Right kidney (tissue), 1 donor: ENCODE measurements at regions not wholly inside any gene's neighbourhood (a gene's known extent, or its start where the extent isn't known, plus 50 kb on each side); places are given as distances from the start of the nearest gene placed in this dataset.

ENCODE experiments used
- DNase-seq: peaks from one replicate; pipeline ENCODE4 v3.0.0-alpha.2; 2016

GRCh38 chr1:22383526-22384294 lies 67.9 kb upstream of the ZBTB40 start:
- DNase-seq, result no peak

GRCh38 chr1:22385537-22385936 lies 66.1 kb upstream of the ZBTB40 start:
- no peak for DNase-seq

GRCh38 chr1:22386774-22387173 lies 64.9 kb upstream of the ZBTB40 start:
- DNase-seq, result no peak

- no peak for DNase-seq
These were observed 63.6 kb upstream of the ZBTB40 start for GRCh38 chr1:22387919-22388580.

- DNase-seq, result no peak
These were observed 62.8 kb upstream of the ZBTB40 start for GRCh38 chr1:22388671-22389450.

- DNase-seq, result no peak
These were observed 58.1 kb upstream of the ZBTB40 start for GRCh38 chr1:22393587-22393986.

- no peak for DNase-seq
These were observed 52.8 kb upstream of the ZBTB40 start for GRCh38 chr1:22398656-22399420.

- DNase-seq, result no peak
These were observed 52.1 kb upstream of the ZBTB40 start for GRCh38 chr1:22399421-22400091.
